MM.1S (cell line): ENCODE measurements at regions not wholly inside any gene's neighbourhood (a gene's known extent, or its start where the extent isn't known, plus 50 kb on each side); places are given as distances from the start of the nearest gene placed in this dataset.

Experiments
- EZH2 ChIP-seq: fragments of 300-600 bp; sonication (generic); optimal IDR thresholded peaks from 2 replicates; pipeline ENCODE3; 2017; ENCODE audit warnings: low read depth, mild to moderate bottlenecking, antibody characterized with exemption, low read length, mixed read lengths
- TF ChIP-seq, protein P1 (sequence below): fragments of 300-600 bp; sonication (generic); IDR thresholded peaks from 2 replicates; pipeline ENCODE4 v1.5.1; 2016; ENCODE audit warnings: antibody characterized with exemption, low read length, mixed read lengths

GRCh38 chr10:14396411-14397048 is 65.8 kb upstream of the FRMD4A start:
- TF ChIP-seq EZH2, result no peak
- TF ChIP-seq, protein P1, sequence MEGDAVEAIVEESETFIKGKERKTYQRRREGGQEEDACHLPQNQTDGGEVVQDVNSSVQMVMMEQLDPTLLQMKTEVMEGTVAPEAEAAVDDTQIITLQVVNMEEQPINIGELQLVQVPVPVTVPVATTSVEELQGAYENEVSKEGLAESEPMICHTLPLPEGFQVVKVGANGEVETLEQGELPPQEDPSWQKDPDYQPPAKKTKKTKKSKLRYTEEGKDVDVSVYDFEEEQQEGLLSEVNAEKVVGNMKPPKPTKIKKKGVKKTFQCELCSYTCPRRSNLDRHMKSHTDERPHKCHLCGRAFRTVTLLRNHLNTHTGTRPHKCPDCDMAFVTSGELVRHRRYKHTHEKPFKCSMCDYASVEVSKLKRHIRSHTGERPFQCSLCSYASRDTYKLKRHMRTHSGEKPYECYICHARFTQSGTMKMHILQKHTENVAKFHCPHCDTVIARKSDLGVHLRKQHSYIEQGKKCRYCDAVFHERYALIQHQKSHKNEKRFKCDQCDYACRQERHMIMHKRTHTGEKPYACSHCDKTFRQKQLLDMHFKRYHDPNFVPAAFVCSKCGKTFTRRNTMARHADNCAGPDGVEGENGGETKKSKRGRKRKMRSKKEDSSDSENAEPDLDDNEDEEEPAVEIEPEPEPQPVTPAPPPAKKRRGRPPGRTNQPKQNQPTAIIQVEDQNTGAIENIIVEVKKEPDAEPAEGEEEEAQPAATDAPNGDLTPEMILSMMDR, result peak; percentile 24
